ENCODE measurements at regions not wholly inside any gene's neighbourhood (a gene's known extent, or its start where the extent isn't known, plus 50 kb on each side); places are given as distances from the start of the nearest gene placed in this dataset.

DNA sequence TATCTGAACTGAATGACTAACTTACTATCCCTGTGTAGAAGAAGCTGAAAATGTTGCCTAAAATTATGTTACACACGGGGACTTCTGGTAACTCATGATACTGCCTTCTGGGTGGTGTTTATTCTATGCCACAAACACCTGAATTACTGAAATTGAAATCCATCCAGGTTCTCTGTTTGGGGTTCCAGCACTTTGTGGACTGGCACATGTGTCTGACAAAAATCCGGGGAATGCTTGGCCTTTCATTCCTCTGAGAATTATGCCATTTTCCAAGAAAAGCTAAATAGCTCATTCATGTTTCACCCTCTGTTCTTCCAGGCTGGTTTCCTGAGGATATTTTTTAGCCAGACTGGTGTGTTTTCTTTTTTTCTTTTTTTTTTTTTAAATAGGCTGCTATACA is 59.5 kb upstream of the POU3F3 start:
- Histone ChIP-seq H2BK5ac (ENCODE audit: insufficient read length, low read length) (no peak overlapping the region), H3K23ac (ENCODE audit: insufficient read length, low read depth, low read length) (no peak overlapping the region), H3K9me3 (ENCODE audit: control insufficient read depth, low read depth, low read length) (no peaks in the 10 kb centered on the region), H4K8ac (replicated peaks; ENCODE audit: insufficient read length, low read depth, low read length) (no peak overlapping the region), H4K5ac (ENCODE audit: insufficient read length, low read depth, low read length) (no peak overlapping the region), H3K27me3 (ENCODE audit: insufficient read depth, low read length) (no peaks in the 10 kb centered on the region), H2BK20ac (ENCODE audit: low read depth, low read length, poor library complexity, severe bottlenecking) (no peak overlapping the region), H2BK120ac (ENCODE audit: low read depth, low read length, poor library complexity, severe bottlenecking) (no peak overlapping the region), H2AFZ (ENCODE audit: low read length) (no peak overlapping the region), H2BK15ac (ENCODE audit: low read depth, low read length) (no peak overlapping the region), H3K18ac (ENCODE audit: insufficient read length, low read depth, low read length) (no peak overlapping the region), H2BK12ac (ENCODE audit: insufficient read length, low read depth, low read length) (no peak overlapping the region), H3K4me1 (ENCODE audit: insufficient read depth, low read length) (peaks cover 8% of the 10 kb centered on the region; the same call in 1 of the 2 replicates), H3K56ac (ENCODE audit: insufficient read length, low read depth, low read length) (no peak overlapping the region), H3T11ph (ENCODE audit: low read length) (no peak overlapping the region), H3K79me2 (ENCODE audit: insufficient read depth, low read length) (no peaks in the 10 kb centered on the region), H4K20me1 (ENCODE audit: control insufficient read depth, insufficient read depth, insufficient read length) (no peaks in the 10 kb centered on the region), H3K4me2 (ENCODE audit: insufficient read depth, insufficient read length, low read length) (no peak overlapping the region), H2AK5ac (ENCODE audit: insufficient read length, low read length) (no peak overlapping the region), H3K14ac (ENCODE audit: insufficient read depth, low read length) (no peak overlapping the region), H3K9ac (ENCODE audit: extremely low read depth, insufficient read length, low read length) (no peak overlapping the region), H3K27ac (ENCODE audit: insufficient read length, low read depth, low read length) (no peak overlapping the region), H4K91ac (ENCODE audit: insufficient read length, low read depth, low read length) (no peak overlapping the region), H3K23me2 (ENCODE audit: insufficient read length, low read depth, low read length, poor library complexity, severe bottlenecking) (no peaks in the 10 kb centered on the region), H3K4ac (ENCODE audit: low read depth, low read length) (no peak overlapping the region), H3K79me1 (ENCODE audit: insufficient read depth, low read depth, low read length, poor library complexity, severe bottlenecking) (no peaks in the 10 kb centered on the region)
- Mint-ChIP-seq H3K4me3 (no peak overlapping the region), H3K4me1 (peaks cover 23 to 31% of the 10 kb centered on the region in 2 experiments), H3K36me3 (ENCODE audit: insufficient read depth in 1 of 3, low read depth in 3 of 3) (no peaks in the 10 kb centered on the region), H3K9me3 (no peaks in the 10 kb centered on the region), H3K27ac (no peak overlapping the region), H3K27me3 (ENCODE audit: low read depth) (peaks cover 7% of the 10 kb centered on the region)
- no peak for DNase-seq
- TF ChIP-seq, protein P1, sequence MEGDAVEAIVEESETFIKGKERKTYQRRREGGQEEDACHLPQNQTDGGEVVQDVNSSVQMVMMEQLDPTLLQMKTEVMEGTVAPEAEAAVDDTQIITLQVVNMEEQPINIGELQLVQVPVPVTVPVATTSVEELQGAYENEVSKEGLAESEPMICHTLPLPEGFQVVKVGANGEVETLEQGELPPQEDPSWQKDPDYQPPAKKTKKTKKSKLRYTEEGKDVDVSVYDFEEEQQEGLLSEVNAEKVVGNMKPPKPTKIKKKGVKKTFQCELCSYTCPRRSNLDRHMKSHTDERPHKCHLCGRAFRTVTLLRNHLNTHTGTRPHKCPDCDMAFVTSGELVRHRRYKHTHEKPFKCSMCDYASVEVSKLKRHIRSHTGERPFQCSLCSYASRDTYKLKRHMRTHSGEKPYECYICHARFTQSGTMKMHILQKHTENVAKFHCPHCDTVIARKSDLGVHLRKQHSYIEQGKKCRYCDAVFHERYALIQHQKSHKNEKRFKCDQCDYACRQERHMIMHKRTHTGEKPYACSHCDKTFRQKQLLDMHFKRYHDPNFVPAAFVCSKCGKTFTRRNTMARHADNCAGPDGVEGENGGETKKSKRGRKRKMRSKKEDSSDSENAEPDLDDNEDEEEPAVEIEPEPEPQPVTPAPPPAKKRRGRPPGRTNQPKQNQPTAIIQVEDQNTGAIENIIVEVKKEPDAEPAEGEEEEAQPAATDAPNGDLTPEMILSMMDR (conservative IDR thresholded peaks at IDR 0.05), result no peak
- WGBS (ENCODE audit: extremely low coverage, insufficient read length, low lambda C conversion rate), result no CpG with 5 or more reads among the region's 2 CpGs

All from H9 (cell line).